Neural cell (in vitro differentiated cells): ENCODE measurements at regions not wholly inside any gene's neighbourhood (a gene's known extent, or its start where the extent isn't known, plus 50 kb on each side); places are given as distances from the start of the nearest gene placed in this dataset.

Experiments used
- CTCF ChIP-seq: fragments of 450-650 bp; IDR thresholded peaks from 2 replicates; pipeline ENCODE4 v1.5.1; 2014; ENCODE audit warnings: antibody characterized with exemption, mild to moderate bottlenecking, moderate library complexity; ENCODE audit not compliant: poor library complexity, severe bottlenecking
- EZH2 ChIP-seq: fragments of 200-600, 300-800 bp; shearing (Covaris generic), sonication (generic); IDR thresholded peaks from 2 replicates; pipeline ENCODE4 v1.6.1; 2014; ENCODE audit warnings: antibody characterized with exemption, low read length, borderline replicate concordance, mild to moderate bottlenecking; ENCODE audit not compliant: insufficient read depth, poor library complexity, severe bottlenecking
- MXI1 ChIP-seq: fragments of 450-650 bp; conservative IDR thresholded peaks from 2 replicates; pipeline ENCODE4 v1.6.1; 2014; ENCODE audit warnings: antibody characterized with exemption, mild to moderate bottlenecking; ENCODE audit not compliant: poor library complexity, severe bottlenecking
- POLR2AphosphoS5 ChIP-seq: IDR thresholded peaks from 2 replicates; pipeline ENCODE4 v1.6.1; 2012
- RAD21 ChIP-seq: fragments of 450-650 bp; conservative IDR thresholded peaks from 2 replicates; pipeline ENCODE4 v1.6.1; 2014; ENCODE audit warnings: antibody characterized with exemption, mild to moderate bottlenecking, moderate library complexity
- REST ChIP-seq: IDR thresholded peaks from 2 replicates; pipeline ENCODE4 v1.6.1; 2012; ENCODE audit warnings: borderline replicate concordance
- TAF1 ChIP-seq: IDR thresholded peaks from 2 replicates; pipeline ENCODE4 v1.6.1; 2012; ENCODE audit warnings: low read depth

GRCh38 chr9:78682216-78682615, 385.3 kb downstream of the PSAT1 start:
- TF ChIP-seq REST (no peak), EZH2 (no peak), CTCF (no peak), POLR2AphosphoS5 (no peak), MXI1 (no peak), TAF1 (no peak), RAD21 (no peak)
